GM21619 (cell line): ENCODE measurements at regions not wholly inside any gene's neighbourhood (a gene's known extent, or its start where the extent isn't known, plus 50 kb on each side); places are given as distances from the start of the nearest gene placed in this dataset.
"Not testable (repeated sequence)": the region's sequence is repeated elsewhere in the genome, so short reads cannot be mapped to it uniquely, and the experiment has no call there.

ENCODE experiments used
- ATAC-seq: cut with Tn5 transposase; IDR thresholded peaks from one replicate; pipeline ENCODE4 v1.9.1; 2021; ENCODE audit not compliant: unreplicated experiment

- no peak for ATAC-seq
These were observed 66.0 kb downstream of the KBTBD8 start for GRCh38 chr3:67064105-67064504.

GRCh38 chr3:67067251-67067650 is 69.1 kb downstream of the KBTBD8 start:
- ATAC-seq: peak; percentile 97

GRCh38 chr3:67072640-67073039 is 74.5 kb downstream of the KBTBD8 start:
- not testable (repeated sequence) for ATAC-seq

GRCh38 chr3:67073812-67074211 is 75.7 kb downstream of the KBTBD8 start:
- ATAC-seq: no peak

GRCh38 chr3:67075295-67075694 is 77.2 kb downstream of the KBTBD8 start:
- ATAC-seq: no peak

- no peak for ATAC-seq
These were observed 78.5 kb downstream of the KBTBD8 start for GRCh38 chr3:67076607-67077006.

- ATAC-seq: no peak
These were observed 79.5 kb downstream of the KBTBD8 start for GRCh38 chr3:67077656-67078055.

GRCh38 chr3:67082533-67083024 is 84.5 kb downstream of the KBTBD8 start:
- ATAC-seq: no peak

GRCh38 chr3:67083277-67083676 is 85.2 kb downstream of the KBTBD8 start:
- peak; percentile 97 for ATAC-seq

- no peak for ATAC-seq
These were observed 89.7 kb downstream of the KBTBD8 start for GRCh38 chr3:67087788-67088187.

- ATAC-seq: no peak
These were observed 92.4 kb downstream of the KBTBD8 start for GRCh38 chr3:67090474-67090873.

- no peak for ATAC-seq
These were observed 95.2 kb downstream of the KBTBD8 start for GRCh38 chr3:67093305-67093704.

- ATAC-seq: no peak
These were observed 96.1 kb downstream of the KBTBD8 start for GRCh38 chr3:67094167-67094566.

GRCh38 chr3:67094774-67095173 is 96.7 kb downstream of the KBTBD8 start:
- no peak for ATAC-seq

- ATAC-seq: no peak
These were observed 106.3 kb downstream of the KBTBD8 start for GRCh38 chr3:67104388-67104787.

- no peak for ATAC-seq
These were observed 108.8 kb downstream of the KBTBD8 start for GRCh38 chr3:67106874-67107273.

GRCh38 chr3:67109651-67110204 is 111.6 kb downstream of the KBTBD8 start:
- no peak for ATAC-seq

GRCh38 chr3:67113802-67114407 is 115.8 kb downstream of the KBTBD8 start:
- peak; percentile 99 for ATAC-seq

GRCh38 chr3:67118122-67118521 is 120.0 kb downstream of the KBTBD8 start:
- ATAC-seq: no peak

GRCh38 chr3:67118635-67119034 is 120.5 kb downstream of the KBTBD8 start:
- no peak for ATAC-seq

- no peak for ATAC-seq
These were observed 125.8 kb downstream of the KBTBD8 start for GRCh38 chr3:67123914-67124313.

- no peak for ATAC-seq
These were observed 129.1 kb downstream of the KBTBD8 start for GRCh38 chr3:67127254-67127653.

GRCh38 chr3:67142432-67142831 is 144.3 kb downstream of the KBTBD8 start:
- no peak for ATAC-seq
